Astrocyte of the spinal cord (primary cell): ENCODE measurements at regions not wholly inside any gene's neighbourhood (a gene's known extent, or its start where the extent isn't known, plus 50 kb on each side); places are given as distances from the start of the nearest gene placed in this dataset.

Source experiments
- DNase-seq: peaks from one replicate; pipeline ENCODE4 v3.0.0; 2011; ENCODE audit warnings: low read depth, low spot score
- H3K4me3 ChIP-seq: 2 replicates; pipeline ENCODE4 v1.5.1; 2011; ENCODE audit warnings: low read depth, mild to moderate bottlenecking, low read length, moderate library complexity
- CTCF ChIP-seq: IDR thresholded peaks from 2 replicates; pipeline ENCODE4 v1.5.1; 2012; ENCODE audit warnings: low read depth, mild to moderate bottlenecking, low read length, inconsistent platforms
- in situ Hi-C: cut with HindIII; loops from 2 replicates; pipeline ENCODE4 v1.10.0; 2017; ENCODE audit warnings: low sequenced_read_pairs

- in situ Hi-C loops, result no loop called here
Measured at GRCh38 chr7:24503506-24503905, 69.7 kb upstream of the PALS2 start.

DNA sequence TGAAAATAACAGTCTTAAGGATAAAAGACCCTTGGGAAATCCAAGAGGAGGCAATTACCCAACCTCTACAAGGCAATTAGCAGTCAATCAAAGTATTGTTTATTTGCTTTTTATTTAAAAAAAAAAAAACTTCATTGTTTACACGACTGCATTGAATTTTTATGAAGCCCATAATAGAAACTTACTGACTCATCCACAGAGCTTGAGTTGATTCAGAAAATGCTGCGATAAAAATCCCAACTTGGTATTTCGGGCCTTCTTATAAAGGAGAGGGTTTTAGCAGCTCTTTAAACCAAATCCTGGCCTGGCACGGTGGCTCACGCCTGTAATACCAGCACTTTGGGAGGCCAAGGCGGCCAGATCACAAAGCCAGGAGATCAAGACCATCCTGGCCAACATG is 69.2 kb upstream of the PALS2 start:
- DNase-seq, result no peak
- TF ChIP-seq CTCF, result no peak
- in situ Hi-C loops, result no loop called here
- no peak overlapping the region for H3K4me3 ChIP-seq

More at GRCh38 chr7:24503506-24503905, 69.7 kb upstream of the PALS2 start:
- no peak for TF ChIP-seq CTCF
- no peak for DNase-seq
- no peak overlapping the region for H3K4me3 ChIP-seq

GRCh38 chr7:24504836-24505235 is 68.4 kb upstream of the PALS2 start:
- no peak for DNase-seq
- H3K4me3 ChIP-seq, result no peak overlapping the region
- in situ Hi-C loops, result no loop called here
- TF ChIP-seq CTCF, result no peak

DNA sequence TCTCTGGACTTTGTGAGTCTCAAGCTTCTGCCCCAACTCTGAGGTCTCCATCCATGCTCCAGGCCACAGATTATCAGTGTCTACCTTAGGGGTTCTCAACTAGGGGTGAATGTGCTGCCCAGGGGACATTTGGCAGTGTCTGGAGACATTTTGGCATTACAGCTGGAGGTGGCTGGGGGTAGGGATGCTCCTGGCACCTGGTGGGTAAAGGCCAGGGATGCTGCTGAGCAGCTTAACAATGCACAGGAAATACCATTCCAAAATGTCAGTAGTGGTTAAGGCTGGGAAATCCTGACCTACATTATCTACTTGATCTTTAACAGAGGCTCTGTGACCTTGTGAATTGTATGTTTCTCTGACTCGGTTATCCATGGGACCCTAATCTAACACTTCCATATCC is 67.3 kb upstream of the PALS2 start:
- no peak overlapping the region for H3K4me3 ChIP-seq
- in situ Hi-C loops, result no loop called here
- no peak for DNase-seq
- no peak for TF ChIP-seq CTCF

- no peak overlapping the region for H3K4me3 ChIP-seq
- no peak for DNase-seq
- in situ Hi-C loops, result no loop called here
- TF ChIP-seq CTCF, result no peak
Measured at GRCh38 chr7:24508316-24508715, 64.9 kb upstream of the PALS2 start.

DNA sequence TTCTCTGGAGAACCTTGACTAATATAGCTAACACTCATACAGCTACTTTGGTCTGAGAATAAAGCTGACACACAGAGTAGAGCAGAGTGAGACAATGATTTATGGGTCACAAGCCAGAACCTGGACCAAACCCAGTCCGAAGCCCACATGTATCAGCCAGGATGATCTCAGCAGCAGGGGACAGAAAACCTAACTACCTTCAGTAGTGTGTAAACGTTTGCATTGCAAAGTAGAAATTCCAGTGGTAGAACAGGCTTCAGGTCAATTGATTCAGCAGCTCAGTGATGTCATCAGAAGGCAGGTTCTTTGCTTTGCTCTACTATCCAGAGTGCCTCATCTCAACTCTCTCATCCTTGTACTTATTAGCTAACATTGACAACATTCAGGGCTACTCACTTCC is 62.5 kb upstream of the PALS2 start:
- DNase-seq, result no peak
- no peak for TF ChIP-seq CTCF
- in situ Hi-C loops, result no loop called here
- no peak overlapping the region for H3K4me3 ChIP-seq

GRCh38 chr7:24517166-24517565 is 56.1 kb upstream of the PALS2 start:
- no peak for TF ChIP-seq CTCF
- no peak for DNase-seq
- in situ Hi-C loops, result no loop called here
- no peak overlapping the region for H3K4me3 ChIP-seq
